CD4-positive, alpha-beta T cell treated with Interferon alpha-2 for 1 hour (primary cell): ENCODE measurements at regions not wholly inside any gene's neighbourhood (a gene's known extent, or its start where the extent isn't known, plus 50 kb on each side); places are given as distances from the start of the nearest gene placed in this dataset.
"Not testable (repeated sequence)": the region's sequence is repeated elsewhere in the genome, so short reads cannot be mapped to it uniquely, and the experiment has no call there.

Source experiments
- DNase-seq, 2 donors: peaks; one replicate each; pipeline ENCODE4 v3.0.0-alpha.2; 2020 to 2022

- no peak for DNase-seq
Measured at GRCh38 chr4:13678186-13678924, 50.8 kb upstream of the BOD1L1 start.

- no peak for DNase-seq
Measured at GRCh38 chr4:13681570-13681969, 54.0 kb upstream of the BOD1L1 start.

- DNase-seq: no peak
Measured at GRCh38 chr4:13694256-13694655, 66.7 kb upstream of the BOD1L1 start.

DNA sequence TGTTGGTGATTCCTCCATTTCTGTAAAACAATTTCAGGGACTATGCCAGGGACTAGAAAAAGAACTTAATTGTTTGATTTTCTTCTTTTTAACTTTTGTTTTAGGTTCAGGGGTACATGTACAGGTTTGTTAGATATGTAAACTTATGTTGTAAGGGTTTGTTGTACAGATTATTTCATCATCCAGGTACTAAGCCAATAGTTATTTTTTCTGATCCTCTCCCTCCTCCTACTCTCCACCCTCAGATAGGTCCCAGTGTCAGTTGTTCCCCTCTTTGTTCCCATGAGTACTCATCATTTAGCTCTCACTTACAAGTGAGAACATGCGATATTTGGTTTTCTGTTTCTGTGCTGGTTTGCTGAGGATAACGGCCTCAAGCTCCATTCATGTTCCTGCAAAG is 70.8 kb upstream of the BOD1L1 start:
- no peak for DNase-seq

- DNase-seq: no peak
Measured at GRCh38 chr4:13700021-13700857, 72.7 kb upstream of the BOD1L1 start.

DNA sequence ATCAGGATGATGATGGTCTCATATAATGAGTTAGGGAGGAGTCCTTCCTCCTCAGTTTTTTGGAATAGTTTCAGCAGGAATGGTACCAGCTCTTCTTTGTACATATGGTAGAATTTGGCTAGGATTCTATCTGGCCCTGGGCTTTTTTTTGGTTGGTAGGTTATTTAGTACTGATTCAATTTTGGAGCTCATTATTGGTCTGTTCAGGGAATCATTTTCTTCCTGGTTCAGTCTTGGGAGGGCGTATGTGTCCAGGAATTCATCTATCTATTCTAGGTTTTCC is 73.3 kb upstream of the BOD1L1 start:
- DNase-seq: not testable (repeated sequence)

GRCh38 chr4:13701937-13702446 is 74.5 kb upstream of the BOD1L1 start:
- no peak for DNase-seq

DNA sequence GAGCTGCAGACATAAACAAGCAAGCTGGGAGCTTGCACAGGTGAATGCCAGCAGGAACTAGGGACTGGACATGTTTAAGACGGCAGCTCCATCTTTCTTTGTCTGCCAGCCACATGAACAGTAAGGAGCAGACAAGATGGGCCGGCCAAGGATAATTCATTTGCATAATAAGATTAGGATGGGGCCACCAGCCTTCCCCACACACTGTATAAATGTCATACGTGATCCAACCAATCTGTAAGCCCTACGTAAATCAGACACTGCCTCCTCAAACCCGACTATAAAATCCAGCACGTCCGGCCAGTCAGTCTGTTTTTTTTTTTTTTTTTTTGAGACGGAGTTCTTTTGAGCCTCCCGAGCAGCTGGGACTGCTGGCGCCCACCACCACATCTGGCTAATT is 75.6 kb upstream of the BOD1L1 start:
- no peak for DNase-seq

- no peak for DNase-seq
Measured at GRCh38 chr4:13704035-13704434, 76.5 kb upstream of the BOD1L1 start.

- DNase-seq: no peak
Measured at GRCh38 chr4:13704761-13705160, 77.2 kb upstream of the BOD1L1 start.

GRCh38 chr4:13705521-13706041 is 78.1 kb upstream of the BOD1L1 start:
- no peak for DNase-seq

DNA sequence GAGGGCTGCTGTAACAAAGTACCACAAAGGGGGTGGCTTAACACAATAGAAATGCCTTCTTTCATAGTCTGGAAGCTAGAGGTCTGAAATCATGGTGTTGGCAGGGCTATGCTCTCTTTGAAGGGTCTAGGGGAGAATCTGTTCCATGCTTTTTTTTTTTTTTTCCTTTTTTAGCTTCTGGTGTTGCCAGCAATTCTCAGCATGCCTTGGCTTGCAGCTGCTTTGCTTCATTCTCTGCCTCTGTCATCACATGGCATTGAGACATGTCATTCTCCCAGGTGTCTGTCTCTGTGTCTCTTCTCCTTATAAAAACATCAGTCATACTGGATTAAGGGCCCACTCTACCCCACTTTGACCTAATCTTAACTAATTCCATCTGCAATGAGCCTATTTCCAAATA is 78.6 kb upstream of the BOD1L1 start:
- no peak for DNase-seq

DNA sequence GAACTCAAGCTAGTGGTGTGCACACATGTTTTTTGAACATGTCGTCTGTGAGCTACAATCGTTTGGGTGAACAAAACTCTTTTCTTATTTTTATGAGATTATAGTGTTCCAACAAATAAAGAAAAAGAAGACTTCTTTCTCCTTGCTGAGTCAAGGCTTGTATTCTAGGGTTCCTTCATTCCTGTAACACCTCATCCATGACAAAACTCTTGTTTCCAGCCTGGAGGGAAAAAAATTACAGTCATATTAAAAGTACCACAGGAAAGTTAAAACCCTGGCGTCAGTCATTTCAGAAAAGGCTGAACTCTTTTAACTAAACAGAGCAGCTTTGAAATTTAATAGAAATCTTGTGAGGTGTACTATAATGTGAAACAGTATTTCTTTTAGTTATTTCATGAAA is 79.2 kb upstream of the BOD1L1 start:
- no peak for DNase-seq

DNA sequence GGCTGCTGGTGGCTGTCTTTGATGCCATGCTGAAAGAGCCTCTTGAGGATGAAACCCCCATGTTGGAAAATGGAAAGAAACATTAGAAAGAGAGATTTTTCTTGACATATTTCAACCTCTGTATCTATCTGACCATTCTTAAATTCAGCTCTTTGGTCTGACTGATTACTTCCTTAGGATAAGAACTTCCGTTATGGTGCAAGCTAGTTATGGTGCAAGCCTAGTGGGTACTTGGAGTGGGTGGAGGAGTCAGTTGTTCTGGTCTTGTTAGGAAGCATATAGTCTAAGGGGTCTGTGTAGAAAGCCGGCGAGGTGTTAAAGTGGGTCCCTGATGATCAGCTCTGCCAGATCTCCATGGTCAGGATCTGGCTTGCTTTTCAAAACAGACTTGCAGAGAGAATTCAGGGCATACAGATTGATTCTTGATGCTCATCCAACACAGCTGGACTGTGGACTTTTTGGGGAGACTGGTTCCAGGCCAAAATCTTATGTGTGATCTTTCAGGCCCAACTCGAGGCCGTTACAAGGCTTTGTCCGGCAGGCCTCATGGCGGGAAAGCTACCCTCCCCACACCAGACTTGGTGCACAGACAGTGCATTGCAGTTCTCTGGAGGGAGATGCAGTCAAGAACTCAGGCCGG is 82.8 kb upstream of the BOD1L1 start:
- DNase-seq: no peak

- DNase-seq: no peak
Measured at GRCh38 chr4:13711233-13711785, 83.8 kb upstream of the BOD1L1 start.

DNA sequence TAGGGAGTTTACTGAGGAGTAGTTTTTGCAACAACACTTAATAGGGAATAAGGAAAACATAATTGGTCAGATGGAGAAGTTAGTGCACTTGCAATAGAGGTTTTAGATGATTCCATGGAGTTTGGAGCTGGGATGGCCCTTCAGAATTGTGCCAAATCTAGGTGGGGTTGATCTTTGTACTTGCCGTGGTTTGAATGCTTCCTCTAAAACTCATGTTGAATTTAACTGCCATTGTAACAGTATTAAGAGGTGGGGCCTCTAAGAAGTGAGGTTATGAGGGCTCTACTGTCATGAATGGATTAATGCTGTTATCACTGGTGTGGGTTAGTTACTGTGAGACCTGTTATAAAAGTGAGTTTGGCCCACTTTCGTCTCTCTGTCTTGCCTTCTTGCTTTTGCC is 94.4 kb upstream of the BOD1L1 start:
- DNase-seq: no peak

GRCh38 chr4:13722649-13723048 is 95.1 kb upstream of the BOD1L1 start:
- no peak for DNase-seq

DNA sequence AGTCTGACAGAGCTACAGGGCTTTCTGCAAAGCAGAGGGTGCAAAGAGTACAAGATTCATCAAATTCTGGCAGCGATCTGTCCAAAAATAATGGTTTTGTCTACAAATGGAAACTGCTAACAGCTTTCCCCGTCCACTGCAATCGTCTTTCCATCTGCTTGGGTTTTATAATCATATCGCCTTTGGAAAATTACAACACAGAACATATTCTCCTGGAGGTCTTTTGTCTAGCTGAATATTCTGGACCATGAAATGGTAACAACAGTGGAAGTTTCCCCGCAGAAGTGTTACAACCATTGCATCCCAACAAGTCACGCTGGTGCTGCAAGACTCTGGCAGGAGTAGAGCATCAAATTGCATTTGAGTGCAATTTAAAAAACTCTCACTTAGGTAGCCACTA is 101.2 kb upstream of the BOD1L1 start:
- DNase-seq: no peak

DNA sequence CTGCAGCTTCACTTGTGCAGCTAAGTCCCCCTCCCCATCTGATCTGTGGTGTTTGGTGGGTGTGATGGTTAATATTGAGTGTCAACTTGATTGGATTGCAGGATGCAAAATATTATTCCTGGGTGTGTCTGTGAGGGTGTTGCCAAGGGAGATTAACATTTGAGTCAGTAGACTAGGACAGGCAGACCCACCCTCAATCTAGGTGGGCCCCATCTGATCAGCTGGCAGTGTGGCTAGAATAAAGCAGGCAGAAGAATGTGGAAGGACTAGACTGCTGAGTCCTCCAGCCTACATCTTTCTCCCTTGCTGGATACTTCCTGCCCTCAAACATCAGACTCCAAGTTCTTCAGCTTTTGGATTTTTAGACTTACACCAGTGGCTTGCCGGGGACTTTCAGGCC is 103.5 kb upstream of the BOD1L1 start:
- DNase-seq: no peak

DNA sequence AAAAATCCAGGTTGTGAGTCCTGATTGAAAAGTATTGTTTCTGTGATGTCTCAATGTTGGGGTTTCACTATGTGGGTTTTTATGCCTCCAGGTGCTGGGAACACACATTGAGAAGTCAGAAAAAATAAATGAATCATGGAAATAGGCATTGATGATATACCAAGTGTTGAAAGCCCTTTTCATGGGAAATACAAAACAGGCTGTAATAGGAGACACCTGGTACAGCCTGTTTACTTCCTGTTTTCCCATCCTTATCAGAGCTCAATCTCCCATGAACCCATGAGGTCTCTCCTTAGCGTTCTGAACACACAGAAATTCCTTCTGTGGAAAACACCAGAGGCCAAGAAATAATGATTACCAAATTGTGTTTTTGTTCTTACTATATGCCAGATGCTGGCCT is 106.3 kb upstream of the BOD1L1 start:
- no peak for DNase-seq

DNA sequence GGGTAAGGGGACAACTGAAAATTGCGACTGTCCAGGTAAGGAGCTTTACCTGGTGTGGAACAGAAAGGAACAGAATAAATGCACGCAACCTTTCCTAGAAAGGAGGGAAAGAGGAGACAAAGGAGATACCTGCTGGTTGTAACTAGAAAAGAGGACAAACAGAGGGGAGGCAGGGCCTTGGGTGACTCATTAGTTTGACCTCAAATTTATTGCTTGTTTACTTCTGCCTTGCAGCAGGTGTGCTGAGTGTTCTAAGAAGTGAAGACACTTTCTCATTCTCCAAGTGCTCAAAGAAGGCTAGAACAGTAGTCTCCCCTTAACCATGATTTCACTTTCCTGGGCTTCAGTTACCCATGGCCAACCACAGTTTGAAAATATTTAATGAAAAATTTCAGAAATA is 123.1 kb upstream of the BOD1L1 start:
- DNase-seq: no peak

GRCh38 chr4:13761581-13761980 is 134.1 kb upstream of the BOD1L1 start:
- DNase-seq: not testable (repeated sequence)

GRCh38 chr4:13762130-13762529 is 134.6 kb upstream of the BOD1L1 start:
- no peak for DNase-seq
